Panc1 (cell line): ENCODE measurements at regions not wholly inside any gene's neighbourhood (a gene's known extent, or its start where the extent isn't known, plus 50 kb on each side); places are given as distances from the start of the nearest gene placed in this dataset.

ENCODE experiments used
- POLR2AphosphoS5 ChIP-seq: IDR thresholded peaks from 2 replicates; pipeline ENCODE4 v1.6.1; 2012; ENCODE audit warnings: mild to moderate bottlenecking, low read depth, low read length, moderate library complexity
- SIN3A ChIP-seq: IDR thresholded peaks from 2 replicates; pipeline ENCODE4 v1.6.1; 2012; ENCODE audit warnings: low read depth, mild to moderate bottlenecking, low read length, moderate library complexity, borderline replicate concordance; ENCODE audit not compliant: insufficient read depth
- TCF7L2 ChIP-seq: IDR thresholded peaks from 2 replicates; pipeline ENCODE4 v1.6.1; 2011; ENCODE audit warnings: mild to moderate bottlenecking, low read depth, low read length, inconsistent platforms
- TF ChIP-seq, protein P1 (sequence below): fragments of 450-650 bp; IDR thresholded peaks from 2 replicates; pipeline ENCODE4 v1.5.1; 2017; ENCODE audit warnings: mild to moderate bottlenecking
- TF ChIP-seq, protein P2 (sequence below), 2 experiments: IDR thresholded peaks; 2 replicates each; pipeline ENCODE4 v1.6.1; 2011 to 2012; ENCODE audit warnings: low read depth in 2 of 2, control low read depth in 1 of 2, low read length in 1 of 2, mild to moderate bottlenecking in 1 of 2, moderate library complexity in 1 of 2; ENCODE audit not compliant: insufficient read depth in 1 of 2

DNA sequence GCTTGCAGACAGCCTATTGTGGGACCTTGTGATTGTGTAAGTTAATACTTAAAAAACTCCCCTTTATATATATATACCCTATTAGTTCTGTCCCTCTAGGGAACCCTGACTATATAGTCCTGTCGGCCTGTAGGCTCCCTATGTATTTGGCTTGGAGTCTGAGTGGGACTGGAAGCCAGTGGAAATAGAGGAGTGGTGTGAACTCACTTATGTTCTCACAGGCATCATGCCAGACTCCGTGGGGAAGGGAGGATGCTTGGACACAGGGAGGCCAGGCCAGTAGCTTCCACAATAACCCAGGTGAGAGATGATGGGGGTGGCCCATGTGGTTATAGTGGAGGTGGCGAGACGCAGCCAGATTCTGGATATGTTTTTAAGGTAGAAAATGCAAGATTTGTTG, 136.7 kb upstream of the SYT6 start:
- TF ChIP-seq, protein P1, sequence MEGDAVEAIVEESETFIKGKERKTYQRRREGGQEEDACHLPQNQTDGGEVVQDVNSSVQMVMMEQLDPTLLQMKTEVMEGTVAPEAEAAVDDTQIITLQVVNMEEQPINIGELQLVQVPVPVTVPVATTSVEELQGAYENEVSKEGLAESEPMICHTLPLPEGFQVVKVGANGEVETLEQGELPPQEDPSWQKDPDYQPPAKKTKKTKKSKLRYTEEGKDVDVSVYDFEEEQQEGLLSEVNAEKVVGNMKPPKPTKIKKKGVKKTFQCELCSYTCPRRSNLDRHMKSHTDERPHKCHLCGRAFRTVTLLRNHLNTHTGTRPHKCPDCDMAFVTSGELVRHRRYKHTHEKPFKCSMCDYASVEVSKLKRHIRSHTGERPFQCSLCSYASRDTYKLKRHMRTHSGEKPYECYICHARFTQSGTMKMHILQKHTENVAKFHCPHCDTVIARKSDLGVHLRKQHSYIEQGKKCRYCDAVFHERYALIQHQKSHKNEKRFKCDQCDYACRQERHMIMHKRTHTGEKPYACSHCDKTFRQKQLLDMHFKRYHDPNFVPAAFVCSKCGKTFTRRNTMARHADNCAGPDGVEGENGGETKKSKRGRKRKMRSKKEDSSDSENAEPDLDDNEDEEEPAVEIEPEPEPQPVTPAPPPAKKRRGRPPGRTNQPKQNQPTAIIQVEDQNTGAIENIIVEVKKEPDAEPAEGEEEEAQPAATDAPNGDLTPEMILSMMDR = no peak
- TF ChIP-seq POLR2AphosphoS5 (no peak), SIN3A (no peak), TCF7L2 (no peak)
- TF ChIP-seq, protein P2, sequence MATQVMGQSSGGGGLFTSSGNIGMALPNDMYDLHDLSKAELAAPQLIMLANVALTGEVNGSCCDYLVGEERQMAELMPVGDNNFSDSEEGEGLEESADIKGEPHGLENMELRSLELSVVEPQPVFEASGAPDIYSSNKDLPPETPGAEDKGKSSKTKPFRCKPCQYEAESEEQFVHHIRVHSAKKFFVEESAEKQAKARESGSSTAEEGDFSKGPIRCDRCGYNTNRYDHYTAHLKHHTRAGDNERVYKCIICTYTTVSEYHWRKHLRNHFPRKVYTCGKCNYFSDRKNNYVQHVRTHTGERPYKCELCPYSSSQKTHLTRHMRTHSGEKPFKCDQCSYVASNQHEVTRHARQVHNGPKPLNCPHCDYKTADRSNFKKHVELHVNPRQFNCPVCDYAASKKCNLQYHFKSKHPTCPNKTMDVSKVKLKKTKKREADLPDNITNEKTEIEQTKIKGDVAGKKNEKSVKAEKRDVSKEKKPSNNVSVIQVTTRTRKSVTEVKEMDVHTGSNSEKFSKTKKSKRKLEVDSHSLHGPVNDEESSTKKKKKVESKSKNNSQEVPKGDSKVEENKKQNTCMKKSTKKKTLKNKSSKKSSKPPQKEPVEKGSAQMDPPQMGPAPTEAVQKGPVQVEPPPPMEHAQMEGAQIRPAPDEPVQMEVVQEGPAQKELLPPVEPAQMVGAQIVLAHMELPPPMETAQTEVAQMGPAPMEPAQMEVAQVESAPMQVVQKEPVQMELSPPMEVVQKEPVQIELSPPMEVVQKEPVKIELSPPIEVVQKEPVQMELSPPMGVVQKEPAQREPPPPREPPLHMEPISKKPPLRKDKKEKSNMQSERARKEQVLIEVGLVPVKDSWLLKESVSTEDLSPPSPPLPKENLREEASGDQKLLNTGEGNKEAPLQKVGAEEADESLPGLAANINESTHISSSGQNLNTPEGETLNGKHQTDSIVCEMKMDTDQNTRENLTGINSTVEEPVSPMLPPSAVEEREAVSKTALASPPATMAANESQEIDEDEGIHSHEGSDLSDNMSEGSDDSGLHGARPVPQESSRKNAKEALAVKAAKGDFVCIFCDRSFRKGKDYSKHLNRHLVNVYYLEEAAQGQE (IDR thresholded peaks at IDR 0.05; ENCODE audit: insufficient read depth in 1 of 2, low read depth in 2 of 2, low read length in 1 of 2) = no peak
